T-helper 22 cell (primary cell): ENCODE measurements at regions not wholly inside any gene's neighbourhood (a gene's known extent, or its start where the extent isn't known, plus 50 kb on each side); places are given as distances from the start of the nearest gene placed in this dataset.

Experiments
- DNase-seq: peaks from one replicate; pipeline ENCODE4 v3.0.0-alpha.2; 2020; ENCODE audit warnings: low read depth

- no peak for DNase-seq
Observed at GRCh38 chr5:125327676-125328075, 581.2 kb upstream of the ZNF608 start.

GRCh38 chr5:125331987-125332598 lies 585.7 kb upstream of the ZNF608 start:
- no peak for DNase-seq

GRCh38 chr5:125333416-125333815 lies 587.0 kb upstream of the ZNF608 start:
- DNase-seq, result no peak

- no peak for DNase-seq
Observed at GRCh38 chr5:125336401-125336800, 590.0 kb upstream of the ZNF608 start.

GRCh38 chr5:125337294-125337693 lies 590.9 kb upstream of the ZNF608 start:
- DNase-seq, result no peak

- DNase-seq, result no peak
Observed at GRCh38 chr5:125338440-125339174, 592.2 kb upstream of the ZNF608 start.

GRCh38 chr5:125341436-125341835 lies 595.0 kb upstream of the ZNF608 start:
- no peak for DNase-seq

- DNase-seq, result no peak
Observed at GRCh38 chr5:125343015-125343414, 596.6 kb upstream of the ZNF608 start.

- DNase-seq, result no peak
Observed at GRCh38 chr5:125346316-125346715, 599.9 kb upstream of the ZNF608 start.

- no peak for DNase-seq
Observed at GRCh38 chr5:125348221-125348692, 601.8 kb upstream of the ZNF608 start.

- DNase-seq, result no peak
Observed at GRCh38 chr5:125348936-125349831, 602.7 kb upstream of the ZNF608 start.

GRCh38 chr5:125357660-125358059 lies 611.2 kb upstream of the ZNF608 start:
- DNase-seq, result no peak

- DNase-seq, result no peak
Observed at GRCh38 chr5:125365747-125366146, 619.3 kb upstream of the ZNF608 start.

GRCh38 chr5:125367702-125368101 lies 621.3 kb upstream of the ZNF608 start:
- DNase-seq, result no peak

- DNase-seq, result no peak
Observed at GRCh38 chr5:125370461-125371205, 624.2 kb upstream of the ZNF608 start.

- DNase-seq, result no peak
Observed at GRCh38 chr5:125372694-125373631, 626.5 kb upstream of the ZNF608 start.

- no peak for DNase-seq
Observed at GRCh38 chr5:125375143-125375542, 628.7 kb upstream of the ZNF608 start.

- no peak for DNase-seq
Observed at GRCh38 chr5:125376059-125376641, 629.7 kb upstream of the ZNF608 start.

GRCh38 chr5:125377141-125377540 lies 630.7 kb upstream of the ZNF608 start:
- no peak for DNase-seq

- no peak for DNase-seq
Observed at GRCh38 chr5:125381290-125381689, 634.9 kb upstream of the ZNF608 start.
